HG03354 (cell line): ENCODE measurements at regions not wholly inside any gene's neighbourhood (a gene's known extent, or its start where the extent isn't known, plus 50 kb on each side); places are given as distances from the start of the nearest gene placed in this dataset.
A peak's percentile ranks its signal among the peaks of the same experiment; 100 is the strongest.

ENCODE experiments used
- ATAC-seq: cut with Tn5 transposase; IDR thresholded peaks from one replicate; pipeline ENCODE4 v1.9.1; 2021; ENCODE audit warnings: mild to moderate bottlenecking; ENCODE audit not compliant: unreplicated experiment, poor library complexity, severe bottlenecking

GRCh38 chr15:88385078-88385700, 82.0 kb downstream of the MRPL46 start:
- no peak for ATAC-seq

DNA sequence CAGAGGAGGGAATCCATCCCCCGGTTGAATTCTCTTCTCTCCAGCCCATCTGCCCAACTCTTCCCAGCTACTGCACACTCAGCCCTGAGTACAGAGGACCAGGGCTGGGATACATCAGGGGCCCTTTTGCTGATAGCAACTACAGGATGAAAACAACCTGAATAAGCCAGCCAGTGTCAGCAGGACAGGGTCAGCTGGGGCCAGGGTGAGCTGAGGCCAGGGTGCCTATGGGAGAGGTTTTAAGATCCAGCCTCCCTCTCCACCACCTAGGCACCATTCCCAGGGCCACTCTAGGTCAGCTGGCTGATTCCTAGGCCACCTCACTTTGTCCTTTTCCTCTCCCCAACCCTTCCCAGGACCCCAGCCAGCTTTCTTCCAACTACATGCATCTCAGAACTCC, 83.8 kb downstream of the MRPL46 start:
- ATAC-seq: no peak

- no peak for ATAC-seq
Observed at GRCh38 chr15:88382482-88382983, 84.7 kb downstream of the MRPL46 start.

- no peak for ATAC-seq
Observed at GRCh38 chr15:88378188-88378637, 89.0 kb downstream of the MRPL46 start.

- ATAC-seq: no peak
Observed at GRCh38 chr15:88377509-88377908, 89.7 kb downstream of the MRPL46 start.

DNA sequence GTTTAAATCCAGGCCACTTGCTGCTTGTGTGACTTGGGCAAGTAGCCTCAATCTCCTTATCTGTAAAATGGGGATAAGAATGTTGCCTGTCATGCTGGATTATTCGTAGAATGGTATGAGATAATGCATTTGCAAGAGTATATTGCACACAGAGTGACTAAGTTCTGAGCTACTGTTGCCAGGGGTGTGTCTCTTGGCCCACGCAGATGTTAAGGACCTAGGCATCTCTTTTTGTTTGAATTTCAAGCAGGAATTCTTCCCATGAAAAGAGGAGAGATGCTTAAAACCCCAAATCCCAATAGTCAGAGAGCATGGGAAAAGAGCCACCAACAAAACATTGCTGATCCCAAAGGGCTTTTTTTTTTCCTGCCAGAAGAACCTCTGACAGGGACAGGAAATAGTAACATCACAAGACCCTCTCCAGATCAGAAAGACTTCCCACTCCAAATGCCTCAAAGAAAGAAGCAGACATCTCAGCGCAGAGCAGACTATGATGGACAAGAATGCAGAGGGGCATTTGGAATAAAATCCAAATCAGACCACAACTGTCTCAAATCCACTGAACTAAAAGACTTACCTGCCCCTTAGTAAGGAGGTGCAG, 90.5 kb downstream of the MRPL46 start:
- no peak for ATAC-seq

DNA sequence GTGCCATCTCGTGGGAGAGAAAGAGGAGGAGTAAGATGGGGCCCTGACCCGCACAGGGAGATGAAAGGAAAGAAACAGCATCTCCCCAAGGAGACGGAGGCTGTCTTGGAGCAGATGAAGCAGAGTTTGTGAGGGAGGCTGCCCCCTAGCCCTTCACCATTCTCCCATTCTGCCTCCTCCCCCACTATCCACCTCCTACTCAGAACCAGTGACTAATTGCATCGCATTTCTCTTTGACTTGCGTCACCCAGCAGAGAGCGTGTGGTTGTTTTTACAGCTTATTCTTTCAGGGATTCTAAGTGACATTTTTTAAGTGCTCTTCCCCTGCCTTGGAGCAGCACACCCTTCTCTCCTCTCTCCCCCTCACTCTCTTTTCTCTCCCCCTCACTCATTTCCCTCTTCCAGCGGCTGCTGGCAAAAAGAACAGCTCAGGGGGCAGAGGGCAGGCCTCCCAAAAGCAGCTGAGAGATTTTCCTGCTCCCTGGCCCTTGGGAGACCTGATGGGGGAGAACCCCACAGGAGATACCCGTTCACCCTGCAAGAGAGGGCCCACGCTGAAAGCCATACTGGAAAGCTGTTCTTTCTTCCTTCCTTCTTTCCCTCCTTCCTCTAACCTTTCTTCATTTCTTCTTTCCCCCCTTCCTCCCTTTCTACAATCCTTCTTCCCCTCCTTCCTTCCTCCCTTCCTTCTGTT, 91.8 kb downstream of the MRPL46 start:
- no peak for ATAC-seq

GRCh38 chr15:88365124-88365523, 102.1 kb downstream of the MRPL46 start:
- ATAC-seq: no peak

GRCh38 chr15:88348579-88349230, 92.2 kb upstream of the NTRK3 start:
- no peak for ATAC-seq

- ATAC-seq: no peak
Observed at GRCh38 chr15:88345962-88346361, 89.4 kb upstream of the NTRK3 start.

GRCh38 chr15:88344786-88345185, 88.2 kb upstream of the NTRK3 start:
- ATAC-seq: no peak

DNA sequence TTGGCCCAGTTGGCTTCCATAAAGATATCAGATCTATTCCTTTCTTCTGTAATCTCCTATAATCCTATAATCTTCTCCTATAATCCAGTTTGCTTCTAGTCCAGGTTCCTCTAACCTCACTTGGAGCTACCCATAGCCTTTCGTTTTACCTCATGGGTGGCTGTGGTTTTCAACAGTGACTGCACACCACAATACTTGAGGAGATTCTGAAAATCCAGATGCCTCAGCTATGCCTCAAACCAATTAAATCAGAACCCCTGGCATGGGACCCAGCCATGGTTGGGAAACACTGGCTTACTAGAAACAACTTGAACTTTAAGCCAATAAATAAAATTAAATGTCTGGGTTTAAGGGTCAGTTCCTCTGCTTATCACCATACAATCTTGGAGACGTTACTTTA, 86.1 kb upstream of the NTRK3 start:
- ATAC-seq: no peak

DNA sequence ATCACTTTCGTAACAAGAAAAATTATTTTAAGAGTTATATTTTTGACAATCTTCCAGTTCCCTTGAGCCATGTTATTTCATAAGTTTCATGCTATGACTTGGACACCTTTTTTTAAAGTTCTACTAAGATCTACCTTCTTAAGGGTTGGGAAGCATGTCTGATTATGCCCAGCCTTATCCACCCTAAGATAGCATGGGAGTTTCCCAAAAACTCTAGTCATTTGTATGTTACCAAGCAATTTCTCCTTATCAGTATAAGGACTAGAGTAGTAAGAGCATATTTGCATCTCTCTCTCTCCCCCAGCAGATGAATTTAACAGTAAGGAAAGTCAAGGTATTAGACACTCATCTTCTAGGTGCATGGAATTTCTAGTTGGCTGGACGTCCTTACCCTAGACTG, 85.1 kb upstream of the NTRK3 start:
- ATAC-seq: no peak

DNA sequence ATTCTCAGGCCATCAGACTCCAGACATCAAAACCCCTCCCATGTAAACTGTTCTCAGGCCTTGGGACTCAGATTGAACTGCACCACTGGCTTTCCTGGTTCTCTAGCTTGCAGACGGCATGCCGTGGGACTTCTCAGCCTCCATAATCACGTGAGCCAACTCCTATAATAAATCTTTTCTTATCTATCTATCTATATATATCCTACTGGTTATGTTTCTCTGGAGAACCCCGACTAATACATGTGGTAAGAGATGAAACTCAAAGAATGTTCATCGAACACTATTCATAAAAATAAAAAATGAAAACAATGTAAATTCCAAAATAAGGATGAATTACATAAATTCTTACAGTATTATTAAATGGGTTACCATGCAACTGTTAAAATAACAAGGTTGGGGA, 84.5 kb upstream of the NTRK3 start:
- no peak for ATAC-seq

GRCh38 chr15:88337993-88338392, 81.5 kb upstream of the NTRK3 start:
- no peak for ATAC-seq

DNA sequence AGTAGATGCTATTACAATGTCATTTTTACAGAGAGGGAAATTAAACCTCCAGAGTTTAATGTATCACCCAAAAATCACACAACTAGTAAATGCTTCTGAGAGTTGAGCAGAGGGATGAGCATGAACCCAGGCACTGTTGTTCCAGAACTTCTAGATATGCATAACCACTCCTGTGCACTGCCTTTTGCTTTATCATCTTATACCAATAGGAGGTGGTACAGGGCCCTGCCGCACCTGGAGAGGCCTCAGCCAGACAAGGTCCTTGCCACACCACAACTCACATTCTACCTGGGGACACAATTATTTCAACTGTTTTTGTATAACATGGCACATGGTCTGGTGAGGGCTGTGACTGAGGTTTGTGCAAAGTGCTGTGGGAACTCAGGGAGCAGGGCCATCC, 78.5 kb upstream of the NTRK3 start:
- no peak for ATAC-seq

GRCh38 chr15:88334436-88334835, 77.9 kb upstream of the NTRK3 start:
- no peak for ATAC-seq

DNA sequence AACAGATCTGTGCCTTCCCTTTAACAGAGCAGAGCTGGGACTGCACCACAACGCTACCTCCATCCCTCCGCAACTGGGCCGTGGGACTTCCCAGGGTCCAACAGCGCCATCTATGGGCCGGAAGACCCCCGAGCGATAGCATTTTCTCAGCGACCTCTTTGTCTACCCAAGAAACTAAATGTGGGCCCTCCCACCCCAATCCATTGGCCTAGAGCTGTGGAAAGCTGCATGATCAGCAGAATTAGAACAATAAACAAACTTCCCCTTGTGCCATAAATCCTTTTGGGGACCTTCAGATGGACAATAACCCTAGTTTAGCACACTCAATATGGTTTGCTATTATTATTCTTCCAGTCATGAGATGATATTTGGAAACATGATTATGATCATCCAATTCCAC, 74.8 kb upstream of the NTRK3 start:
- peak; percentile 74 for ATAC-seq

GRCh38 chr15:88326924-88327323, 70.4 kb upstream of the NTRK3 start:
- no peak for ATAC-seq

DNA sequence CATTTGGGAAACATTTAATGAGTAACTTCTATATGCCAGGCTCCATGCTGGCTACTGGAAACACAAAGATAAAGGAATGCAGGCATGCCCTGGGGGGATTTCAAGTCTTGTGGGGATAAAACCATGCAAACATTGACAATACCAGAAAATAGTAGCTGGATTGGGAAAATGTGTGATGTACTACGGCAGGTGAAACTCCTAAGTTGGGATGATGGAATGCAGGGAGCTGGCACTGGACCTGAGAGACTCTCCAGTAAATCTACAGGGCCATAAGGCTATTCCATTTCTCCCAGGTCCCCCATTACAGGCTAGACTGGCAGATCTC, 68.2 kb upstream of the NTRK3 start:
- no peak for ATAC-seq
